ENCODE measurements at regions not wholly inside any gene's neighbourhood (a gene's known extent, or its start where the extent isn't known, plus 50 kb on each side); places are given as distances from the start of the nearest gene placed in this dataset.

DNA sequence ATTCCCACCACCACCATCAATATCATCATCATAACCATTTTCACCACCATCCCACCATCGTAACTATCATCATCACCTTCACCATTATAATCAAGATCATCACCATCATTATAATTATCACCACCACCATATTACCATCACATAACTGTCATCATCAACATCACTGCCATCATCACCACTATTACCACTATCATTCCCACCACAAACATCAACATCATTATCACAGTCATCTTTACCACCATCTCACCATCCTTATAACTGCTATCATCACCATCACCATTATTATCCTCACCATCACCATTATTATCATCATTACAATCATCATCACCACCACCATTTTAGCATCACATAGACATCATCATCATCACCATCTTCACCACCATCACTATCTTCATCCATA is 167.1 kb upstream of the ZMIZ1 start:
- Histone ChIP-seq H2AFZ (ENCODE audit: low read length) (no peak overlapping the region), H3K27me3 (ENCODE audit: insufficient read depth, low read length) (no peaks in the 10 kb centered on the region), H3F3A (ENCODE audit: insufficient read depth, low read length) (no peaks in the 10 kb centered on the region), H3K9me2 (ENCODE audit: low read depth, low read length) (no peaks in the 10 kb centered on the region), H3K4me3 (ENCODE audit: low read depth, low read length, poor library complexity, severe bottlenecking) (no peak overlapping the region), H3K9me3 (ENCODE audit: low read length) (no peaks in the 10 kb centered on the region), H3K9ac (ENCODE audit: low read length) (no peak overlapping the region), H3K79me2 (ENCODE audit: insufficient read depth, low read length) (no peaks in the 10 kb centered on the region), H3K36me3 (ENCODE audit: insufficient read depth, low read length) (no peaks in the 10 kb centered on the region), H4K20me1 (ENCODE audit: insufficient read depth, low read length) (no peaks in the 10 kb centered on the region), H3K4me1 (ENCODE audit: insufficient read depth, low read length, severe bottlenecking) (no peaks in the 10 kb centered on the region), H3K27ac (ENCODE audit: low read depth, low read length, poor library complexity, severe bottlenecking) (no peak overlapping the region), H3K4me2 (ENCODE audit: low read length) (no peak overlapping the region)
- TF ChIP-seq EZH2 (IDR thresholded peaks at IDR 0.05; ENCODE audit: borderline replicate concordance, low read length), result no peak
- TF ChIP-seq, protein P1, sequence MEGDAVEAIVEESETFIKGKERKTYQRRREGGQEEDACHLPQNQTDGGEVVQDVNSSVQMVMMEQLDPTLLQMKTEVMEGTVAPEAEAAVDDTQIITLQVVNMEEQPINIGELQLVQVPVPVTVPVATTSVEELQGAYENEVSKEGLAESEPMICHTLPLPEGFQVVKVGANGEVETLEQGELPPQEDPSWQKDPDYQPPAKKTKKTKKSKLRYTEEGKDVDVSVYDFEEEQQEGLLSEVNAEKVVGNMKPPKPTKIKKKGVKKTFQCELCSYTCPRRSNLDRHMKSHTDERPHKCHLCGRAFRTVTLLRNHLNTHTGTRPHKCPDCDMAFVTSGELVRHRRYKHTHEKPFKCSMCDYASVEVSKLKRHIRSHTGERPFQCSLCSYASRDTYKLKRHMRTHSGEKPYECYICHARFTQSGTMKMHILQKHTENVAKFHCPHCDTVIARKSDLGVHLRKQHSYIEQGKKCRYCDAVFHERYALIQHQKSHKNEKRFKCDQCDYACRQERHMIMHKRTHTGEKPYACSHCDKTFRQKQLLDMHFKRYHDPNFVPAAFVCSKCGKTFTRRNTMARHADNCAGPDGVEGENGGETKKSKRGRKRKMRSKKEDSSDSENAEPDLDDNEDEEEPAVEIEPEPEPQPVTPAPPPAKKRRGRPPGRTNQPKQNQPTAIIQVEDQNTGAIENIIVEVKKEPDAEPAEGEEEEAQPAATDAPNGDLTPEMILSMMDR (IDR thresholded peaks at IDR 0.05; ENCODE audit: low read length), result no peak

DNA sequence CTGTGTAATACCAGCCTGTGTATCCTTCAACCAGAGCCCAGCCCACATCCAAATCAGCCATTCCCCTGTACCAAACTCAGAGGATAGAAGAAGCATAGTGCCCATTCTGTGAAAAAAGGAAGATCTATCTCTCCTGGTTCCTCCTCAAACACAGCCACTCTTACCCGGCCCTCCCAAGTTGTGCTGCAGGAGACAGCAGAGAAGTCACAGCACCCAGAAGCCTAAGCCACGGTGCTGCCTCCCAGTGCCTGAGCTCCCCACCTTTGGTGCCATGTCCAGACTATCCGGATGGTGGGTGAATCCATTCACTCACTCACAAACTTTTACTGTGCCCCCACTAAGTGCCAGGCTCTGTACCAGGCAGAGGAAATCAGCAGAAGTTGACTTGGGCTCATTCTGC is 166.0 kb upstream of the ZMIZ1 start:
- no peak for TF ChIP-seq EZH2 (IDR thresholded peaks at IDR 0.05; ENCODE audit: borderline replicate concordance, low read length)
- TF ChIP-seq, protein P1 (IDR thresholded peaks at IDR 0.05; ENCODE audit: low read length), result no peak
- Histone ChIP-seq H3K27me3 (ENCODE audit: insufficient read depth, low read length) (no peaks in the 10 kb centered on the region), H3K9me2 (ENCODE audit: low read depth, low read length) (no peaks in the 10 kb centered on the region), H2AFZ (ENCODE audit: low read length) (no peak overlapping the region), H4K20me1 (ENCODE audit: insufficient read depth, low read length) (no peaks in the 10 kb centered on the region), H3K4me2 (ENCODE audit: low read length) (no peak overlapping the region), H3K9me3 (ENCODE audit: low read length) (no peaks in the 10 kb centered on the region), H3K4me3 (ENCODE audit: low read depth, low read length, poor library complexity, severe bottlenecking) (no peak overlapping the region), H3K9ac (ENCODE audit: low read length) (no peak overlapping the region), H3F3A (ENCODE audit: insufficient read depth, low read length) (no peaks in the 10 kb centered on the region), H3K27ac (ENCODE audit: low read depth, low read length, poor library complexity, severe bottlenecking) (no peak overlapping the region), H3K36me3 (ENCODE audit: insufficient read depth, low read length) (no peaks in the 10 kb centered on the region), H3K79me2 (ENCODE audit: insufficient read depth, low read length) (no peaks in the 10 kb centered on the region), H3K4me1 (ENCODE audit: insufficient read depth, low read length, severe bottlenecking) (no peaks in the 10 kb centered on the region)

DNA sequence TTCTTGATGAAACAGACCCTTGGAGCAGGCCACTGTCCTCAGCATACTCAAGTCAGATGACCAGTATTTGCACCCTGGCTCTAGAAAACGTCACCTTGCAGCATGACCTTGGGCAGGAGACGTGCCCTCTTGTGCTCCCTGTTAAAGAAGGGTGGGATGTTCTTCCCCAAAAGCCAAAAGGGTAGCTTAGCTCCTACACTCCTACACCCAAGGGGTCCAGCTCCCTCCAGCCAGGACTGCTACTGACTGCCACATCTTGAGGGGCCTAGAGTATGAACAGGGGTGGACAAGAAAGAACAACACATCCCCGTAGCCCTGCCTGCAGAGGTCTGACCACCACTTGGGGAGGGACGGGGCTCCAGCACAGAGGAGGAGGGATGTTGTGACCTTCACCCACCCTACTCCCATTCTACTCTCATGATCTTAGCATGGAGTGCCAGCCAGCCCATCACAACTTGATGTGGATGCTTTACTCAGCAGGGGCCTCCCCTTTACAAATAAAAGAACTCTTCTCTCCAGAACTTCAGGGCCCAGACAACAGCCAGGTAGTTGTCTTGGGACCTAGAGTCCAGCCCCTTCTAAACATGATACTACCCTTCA is 165.3 kb upstream of the ZMIZ1 start:
- Histone ChIP-seq H3K36me3 (ENCODE audit: insufficient read depth, low read length) (no peaks in the 10 kb centered on the region), H3F3A (ENCODE audit: insufficient read depth, low read length) (no peaks in the 10 kb centered on the region), H3K4me3 (ENCODE audit: low read depth, low read length, poor library complexity, severe bottlenecking) (no peak overlapping the region), H3K9ac (ENCODE audit: low read length) (no peak overlapping the region), H3K4me1 (ENCODE audit: insufficient read depth, low read length, severe bottlenecking) (no peaks in the 10 kb centered on the region), H3K27ac (ENCODE audit: low read depth, low read length, poor library complexity, severe bottlenecking) (no peak overlapping the region), H3K9me3 (ENCODE audit: low read length) (no peaks in the 10 kb centered on the region), H3K27me3 (ENCODE audit: insufficient read depth, low read length) (no peaks in the 10 kb centered on the region), H3K4me2 (ENCODE audit: low read length) (no peak overlapping the region), H3K9me2 (ENCODE audit: low read depth, low read length) (no peaks in the 10 kb centered on the region), H2AFZ (ENCODE audit: low read length) (no peak overlapping the region), H4K20me1 (ENCODE audit: insufficient read depth, low read length) (no peaks in the 10 kb centered on the region), H3K79me2 (ENCODE audit: insufficient read depth, low read length) (no peaks in the 10 kb centered on the region)
- TF ChIP-seq, protein P1 (IDR thresholded peaks at IDR 0.05; ENCODE audit: low read length), result no peak
- TF ChIP-seq EZH2 (IDR thresholded peaks at IDR 0.05; ENCODE audit: borderline replicate concordance, low read length), result no peak
